ENCODE measurements at regions not wholly inside any gene's neighbourhood (a gene's known extent, or its start where the extent isn't known, plus 50 kb on each side); places are given as distances from the start of the nearest gene placed in this dataset.
A peak's percentile ranks its signal among the peaks of the same experiment; 100 is the strongest.

GRCh38 chr6:55016261-55016660, 158.1 kb upstream of the HCRTR2 start:
- peak; percentile 87 for ATAC-seq
- intact Hi-C loops (cut with DNase I, micrococcal nuclease): no loop called here

GRCh38 chr6:55017555-55018300, 156.6 kb upstream of the HCRTR2 start:
- DNase-seq (no peak), ATAC-seq (peak; percentile 28)
- Histone ChIP-seq H3K4me3 (no peak overlapping the region), H3K36me3 (ENCODE audit: low read depth) (no peaks in the 10 kb centered on the region), H3K9me3 (no peaks in the 10 kb centered on the region), H3K4me1 (ENCODE audit: low read depth) (peaks cover 4% of the 10 kb centered on the region)
- intact Hi-C loops (cut with DNase I, micrococcal nuclease): no loop called here
- TF ChIP-seq, protein P1, sequence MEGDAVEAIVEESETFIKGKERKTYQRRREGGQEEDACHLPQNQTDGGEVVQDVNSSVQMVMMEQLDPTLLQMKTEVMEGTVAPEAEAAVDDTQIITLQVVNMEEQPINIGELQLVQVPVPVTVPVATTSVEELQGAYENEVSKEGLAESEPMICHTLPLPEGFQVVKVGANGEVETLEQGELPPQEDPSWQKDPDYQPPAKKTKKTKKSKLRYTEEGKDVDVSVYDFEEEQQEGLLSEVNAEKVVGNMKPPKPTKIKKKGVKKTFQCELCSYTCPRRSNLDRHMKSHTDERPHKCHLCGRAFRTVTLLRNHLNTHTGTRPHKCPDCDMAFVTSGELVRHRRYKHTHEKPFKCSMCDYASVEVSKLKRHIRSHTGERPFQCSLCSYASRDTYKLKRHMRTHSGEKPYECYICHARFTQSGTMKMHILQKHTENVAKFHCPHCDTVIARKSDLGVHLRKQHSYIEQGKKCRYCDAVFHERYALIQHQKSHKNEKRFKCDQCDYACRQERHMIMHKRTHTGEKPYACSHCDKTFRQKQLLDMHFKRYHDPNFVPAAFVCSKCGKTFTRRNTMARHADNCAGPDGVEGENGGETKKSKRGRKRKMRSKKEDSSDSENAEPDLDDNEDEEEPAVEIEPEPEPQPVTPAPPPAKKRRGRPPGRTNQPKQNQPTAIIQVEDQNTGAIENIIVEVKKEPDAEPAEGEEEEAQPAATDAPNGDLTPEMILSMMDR (IDR thresholded peaks at IDR 0.05): no peak

More at GRCh38 chr6:55016261-55016660, 158.1 kb upstream of the HCRTR2 start:
- Histone ChIP-seq H3K36me3 (ENCODE audit: low read depth) (no peaks in the 10 kb centered on the region), H3K4me1 (ENCODE audit: low read depth) (peaks cover 4% of the 10 kb centered on the region), H3K9me3 (no peaks in the 10 kb centered on the region), H3K4me3 (no peak overlapping the region)
- DNase-seq: peak in 1 of 3 donors; percentile 51
- TF ChIP-seq, protein P1 (IDR thresholded peaks at IDR 0.05): no peak

- H3K9me3 ChIP-seq: no peaks in the 10 kb centered on the region
- intact Hi-C loops (cut with DNase I, micrococcal nuclease): no loop called here
- DNase-seq (no peak), ATAC-seq (no peak)
- H3K36me3 ChIP-seq (ENCODE audit: low read depth): no peaks in the 10 kb centered on the region
- H3K4me3 ChIP-seq: no peak overlapping the region
- no peaks in the 10 kb centered on the region for H3K4me1 ChIP-seq (ENCODE audit: low read depth)
- TF ChIP-seq, protein P1 (IDR thresholded peaks at IDR 0.05): no peak
Measured at GRCh38 chr6:55019591-55019990, 154.7 kb upstream of the HCRTR2 start.

- no peak for ATAC-seq
- no peak for DNase-seq
- intact Hi-C loops (cut with DNase I, micrococcal nuclease): no loop called here
- TF ChIP-seq, protein P1 (IDR thresholded peaks at IDR 0.05): no peak
- no peaks in the 10 kb centered on the region for H3K4me1 ChIP-seq (ENCODE audit: low read depth)
- no peaks in the 10 kb centered on the region for H3K9me3 ChIP-seq
- H3K36me3 ChIP-seq (ENCODE audit: low read depth): no peaks in the 10 kb centered on the region
- no peak overlapping the region for H3K4me3 ChIP-seq
Measured at GRCh38 chr6:55023230-55023629, 151.1 kb upstream of the HCRTR2 start.

DNA sequence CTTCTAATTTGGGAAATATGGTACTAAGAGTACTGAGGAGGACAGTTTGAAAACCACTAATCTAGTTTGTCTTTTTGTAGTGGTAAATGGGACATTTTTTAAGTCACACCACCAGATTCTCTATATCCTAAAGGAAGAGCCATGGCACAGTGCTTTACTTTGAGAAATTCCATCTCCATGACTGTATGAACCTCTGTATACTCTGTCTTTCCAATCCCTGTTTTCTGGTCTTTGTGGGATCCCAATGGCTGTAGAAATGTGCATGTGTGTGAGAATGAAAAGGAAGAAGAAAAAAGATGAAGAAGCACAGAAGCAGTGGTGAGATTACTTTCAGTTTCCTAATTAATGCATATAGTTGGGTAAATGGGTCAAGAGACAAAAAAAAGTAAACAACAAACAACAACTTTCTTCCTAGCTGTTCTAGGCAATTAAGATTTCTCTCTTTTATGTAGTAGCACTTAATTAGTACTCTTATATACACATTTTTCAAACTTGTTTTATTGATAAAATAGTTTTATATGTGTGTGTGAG, 141.2 kb upstream of the HCRTR2 start:
- ATAC-seq: no peak
- no peak for DNase-seq
- intact Hi-C loops (cut with DNase I, micrococcal nuclease): no loop called here
- TF ChIP-seq, protein P1 (IDR thresholded peaks at IDR 0.05): no peak
- H3K4me1 ChIP-seq (ENCODE audit: low read depth): no peaks in the 10 kb centered on the region
- H3K4me3 ChIP-seq: no peak overlapping the region
- no peaks in the 10 kb centered on the region for H3K36me3 ChIP-seq (ENCODE audit: low read depth)
- H3K9me3 ChIP-seq: no peaks in the 10 kb centered on the region

Measured in mucosa of descending colon (tissue), 3 donors.